Right ventricle myocardium inferior (tissue), 1 donor: ENCODE measurements at regions not wholly inside any gene's neighbourhood (a gene's known extent, or its start where the extent isn't known, plus 50 kb on each side); places are given as distances from the start of the nearest gene placed in this dataset.
A peak's percentile ranks its signal among the peaks of the same experiment; 100 is the strongest.

Experiments
- ATAC-seq: fragments of 200-7000 bp; cut with Tn5 transposase; one replicate; pipeline ENCODE4 v1.9.1; 2020; ENCODE audit warnings: mild to moderate bottlenecking, moderate library complexity
- DNase-seq: peaks from one replicate; pipeline ENCODE4 v3.0.0; 2021; ENCODE audit errors: missing footprints
- intact Hi-C: fragments of 100-400 bp; cut with DNase I; formaldehyde crosslinking; loops from one replicate; pipeline ENCODE4 v1.11.0; 2022
- donor health status: DM: no; HTN: yes; CAD: no; lungs with severe emphysema.

DNA sequence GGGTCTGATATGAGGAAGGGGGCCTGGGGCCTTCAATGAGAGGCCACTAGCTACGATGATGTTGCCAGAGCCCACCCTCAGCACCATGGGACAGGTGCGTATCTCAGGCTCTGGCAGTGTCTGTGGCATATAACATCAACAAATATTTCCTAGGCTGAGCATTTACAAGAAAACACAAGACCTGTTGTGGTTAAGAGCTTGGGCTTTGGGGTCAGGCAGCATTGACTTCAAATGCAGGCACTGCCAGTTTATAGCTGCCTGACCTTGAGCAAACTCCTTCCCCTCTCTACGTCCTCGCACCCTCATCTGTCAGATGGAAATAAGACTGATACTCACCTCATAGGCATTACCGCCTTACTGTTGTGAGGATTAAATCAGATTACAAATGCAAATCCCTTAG is 156.0 kb downstream of the KATNAL1 start:
- intact Hi-C loops: no loop called here

GRCh38 chr13:30149248-30149647 is 158.1 kb downstream of the KATNAL1 start:
- intact Hi-C loops: no loop called here
- ATAC-seq: no peak
- no peak for DNase-seq

More for the DNA sequence above, 156.0 kb downstream of the KATNAL1 start:
- no peak for ATAC-seq
- no peak for DNase-seq

DNA sequence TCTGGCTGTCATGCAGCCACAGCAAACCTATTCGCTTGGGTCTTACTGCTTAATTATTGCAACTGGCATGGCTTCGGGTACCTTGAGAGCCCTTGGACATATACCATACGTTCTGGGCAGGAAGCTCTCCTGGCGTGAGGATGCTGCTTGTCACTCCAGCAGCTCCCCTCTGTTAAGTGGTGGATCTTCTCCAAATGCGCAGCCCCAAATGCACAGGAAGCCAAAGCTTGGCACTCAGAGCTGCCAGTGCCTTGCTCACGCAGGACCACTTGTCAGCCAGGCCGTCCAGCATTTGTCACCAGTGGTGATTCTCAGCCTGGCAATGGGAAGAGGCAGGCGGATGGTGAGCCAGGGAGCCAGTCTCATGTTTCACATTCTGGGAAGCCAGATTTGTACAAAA is 158.6 kb downstream of the KATNAL1 start:
- DNase-seq (no peak), ATAC-seq (no peak)
- intact Hi-C loops: no loop called here

DNA sequence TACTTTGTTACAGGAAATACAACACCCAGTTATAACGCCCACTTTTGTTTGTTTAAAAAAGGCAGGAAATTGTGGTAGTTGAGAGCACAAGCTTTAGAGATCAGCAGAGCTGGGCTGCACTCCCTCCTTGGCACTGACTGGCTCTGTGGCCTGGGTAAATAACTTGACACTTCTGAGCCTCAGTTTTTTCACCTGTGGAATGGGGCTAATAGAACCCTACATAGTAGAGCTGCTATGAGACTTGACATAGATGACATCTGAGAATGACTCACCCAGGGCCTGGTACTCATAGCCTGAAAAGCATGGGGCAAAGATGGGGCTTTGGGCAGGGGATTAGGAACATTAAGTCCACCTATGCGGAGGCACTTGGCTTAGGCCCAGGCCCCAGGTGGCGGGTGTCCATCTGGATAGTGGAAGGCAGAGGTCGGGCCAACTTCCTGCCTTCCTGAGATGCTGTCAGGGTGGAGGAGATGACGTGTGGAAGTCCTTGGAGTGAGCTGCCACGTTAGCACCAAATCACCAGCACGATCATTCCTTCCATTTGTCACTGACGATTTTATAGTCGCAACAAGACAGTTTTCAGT is 159.1 kb downstream of the KATNAL1 start:
- peak; percentile 16 for ATAC-seq
- DNase-seq: no peak
- intact Hi-C loops: no loop called here

DNA sequence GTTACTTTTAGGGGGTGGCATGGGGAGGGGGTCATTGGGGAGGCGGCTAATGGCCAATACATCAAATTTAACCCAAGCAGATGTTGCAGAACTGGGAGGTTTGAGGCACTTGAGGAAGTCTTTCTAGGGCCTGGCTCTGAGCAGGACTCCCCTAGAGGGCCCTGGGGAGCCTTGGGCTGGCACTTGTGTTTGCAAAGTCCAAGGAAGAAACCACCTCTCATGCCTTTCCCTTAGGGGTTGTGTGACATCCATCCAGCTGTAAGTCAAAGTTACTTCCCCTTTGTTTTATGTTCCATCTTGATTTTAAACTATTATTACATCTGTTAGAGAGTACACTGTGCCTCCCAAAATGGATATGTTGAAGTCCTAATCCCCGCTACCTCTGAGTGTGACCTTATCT is 159.9 kb downstream of the KATNAL1 start:
- no peak for ATAC-seq
- no peak for DNase-seq
- intact Hi-C loops: no loop called here

DNA sequence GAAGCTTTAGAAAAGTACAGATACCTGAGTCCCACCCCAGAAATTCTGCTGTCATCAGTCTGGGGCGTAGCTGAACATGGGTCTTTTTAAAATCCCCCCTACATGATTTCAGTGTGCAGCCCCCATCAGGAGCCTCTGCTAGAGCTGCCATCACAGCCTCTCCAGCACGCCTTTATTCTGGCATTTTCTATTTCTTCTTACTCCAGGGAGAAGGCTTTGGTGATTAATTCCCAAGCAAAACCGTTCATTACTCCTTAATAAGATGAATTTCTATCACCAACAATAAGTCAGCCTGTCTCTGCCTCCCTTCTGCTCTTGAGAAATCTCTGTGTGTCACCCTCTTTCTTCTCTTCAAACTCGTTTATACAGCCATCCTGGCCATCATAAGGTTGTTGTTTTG is 160.3 kb downstream of the KATNAL1 start:
- intact Hi-C loops: no loop called here
- ATAC-seq: no peak
- no peak for DNase-seq

DNA sequence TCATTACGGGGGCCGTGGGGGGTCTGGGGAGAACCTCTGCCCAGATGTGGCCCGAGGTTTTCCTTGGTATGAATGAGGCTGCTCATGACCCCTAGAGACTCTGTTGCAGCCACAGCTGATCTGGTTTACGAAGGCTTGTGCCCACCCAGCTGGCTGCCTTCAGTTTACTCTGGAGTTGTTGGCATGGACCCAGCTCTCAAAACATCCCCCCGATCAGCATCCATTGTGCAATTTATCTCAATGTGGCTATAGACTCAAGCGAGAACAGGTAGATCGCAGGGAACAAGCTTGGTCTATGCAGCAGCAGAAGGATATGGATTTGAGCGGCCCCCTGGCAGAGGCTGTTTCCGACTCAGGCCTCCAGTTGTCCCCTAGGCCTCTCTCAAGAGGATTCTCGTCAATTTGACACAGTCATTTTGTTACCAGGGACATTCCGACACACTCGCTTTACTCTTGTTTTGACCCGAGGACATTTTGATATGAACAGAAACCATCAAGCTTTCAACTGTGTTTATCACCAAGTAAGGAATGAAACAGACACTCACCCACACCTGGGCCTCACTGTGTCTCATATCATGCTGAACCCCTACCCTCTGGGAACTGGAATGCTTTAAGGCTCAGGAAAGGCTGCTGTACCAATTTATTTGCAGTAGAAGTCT is 161.5 kb downstream of the KATNAL1 start:
- no peak for ATAC-seq
- no peak for DNase-seq

GRCh38 chr13:30143666-30144400 is 163.5 kb downstream of the KATNAL1 start:
- ATAC-seq: no peak
- intact Hi-C loops: no loop called here
- no peak for DNase-seq

More for the DNA sequence above, 161.5 kb downstream of the KATNAL1 start:
- intact Hi-C loops: no loop called here

DNA sequence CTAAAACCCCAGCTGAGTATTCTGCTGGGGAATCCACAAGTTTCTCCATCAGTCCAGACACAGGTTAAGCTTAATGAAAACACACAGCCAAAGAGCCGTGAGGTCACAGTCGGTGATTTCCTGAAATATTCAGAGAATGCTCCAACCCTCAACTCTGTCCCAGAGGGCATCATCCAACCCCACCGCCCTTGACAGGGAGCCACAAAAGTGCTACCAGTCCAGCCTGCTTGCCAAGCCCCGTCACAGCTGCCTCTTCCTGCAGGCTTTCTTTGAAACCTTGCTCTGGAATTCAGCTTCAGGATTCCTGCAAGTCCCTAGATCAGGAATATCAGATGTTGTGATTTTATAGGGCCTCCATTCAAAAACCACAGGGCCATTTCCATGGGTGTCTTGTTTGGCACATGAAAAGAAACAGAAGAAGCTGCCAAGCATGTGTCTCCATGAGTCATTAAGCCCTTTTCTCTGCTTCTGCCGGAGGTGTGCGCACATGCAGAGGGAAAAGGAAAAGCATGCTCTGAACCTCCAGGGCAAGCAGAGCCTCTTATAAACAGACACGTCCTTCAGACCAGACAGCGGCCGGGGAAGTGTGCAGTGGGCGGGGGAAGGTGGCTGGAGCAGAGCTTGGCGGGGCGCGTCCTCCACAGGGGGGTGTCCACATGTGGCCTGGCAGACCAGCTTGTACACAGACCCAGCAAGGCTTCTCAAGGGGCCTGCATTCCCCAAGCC is 164.7 kb downstream of the KATNAL1 start:
- ATAC-seq (no peak), DNase-seq (no peak)
- intact Hi-C loops: no loop called here

GRCh38 chr13:30141775-30142485 is 165.4 kb downstream of the KATNAL1 start:
- ATAC-seq: no peak

GRCh38 chr13:30140973-30141372 is 166.4 kb downstream of the KATNAL1 start:
- intact Hi-C loops: no loop called here
- ATAC-seq (no peak), DNase-seq (no peak)

More at GRCh38 chr13:30141775-30142485, 165.4 kb downstream of the KATNAL1 start:
- intact Hi-C loops: no loop called here
- no peak for DNase-seq

DNA sequence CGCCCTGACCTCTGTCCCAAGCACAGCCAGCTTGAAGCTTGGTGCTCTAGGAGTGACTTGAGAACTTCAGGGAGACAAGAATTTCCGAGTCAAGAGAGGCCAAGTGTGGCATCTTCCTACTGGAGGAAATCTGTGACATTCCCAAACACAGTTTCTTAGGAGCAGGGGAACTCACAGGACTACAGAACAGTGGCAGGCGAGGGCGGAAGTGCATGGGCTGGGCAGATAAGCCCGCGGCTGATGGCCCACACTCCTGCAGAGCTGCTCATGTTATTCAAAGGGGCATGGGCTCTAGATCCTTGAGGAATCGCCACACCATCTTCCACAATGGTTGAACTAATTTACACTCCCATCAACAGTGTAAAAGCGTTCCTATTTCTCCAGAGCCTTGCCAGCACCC is 168.8 kb downstream of the KATNAL1 start:
- DNase-seq (no peak), ATAC-seq (no peak)
- intact Hi-C loops: loop anchor here (10.0 kb wide), 2 partner anchors 436 to 906 kb away; no protein-coding TSS in a partner anchor

- intact Hi-C loops: loop anchor here (10.0 kb wide), 2 partner anchors 439 to 909 kb away; no protein-coding TSS in a partner anchor
- no peak for DNase-seq
- ATAC-seq: no peak
These were observed 171.5 kb downstream of the KATNAL1 start for GRCh38 chr13:30135868-30136267.

GRCh38 chr13:30135351-30135750 is 172.0 kb downstream of the KATNAL1 start:
- ATAC-seq (no peak), DNase-seq (no peak)
- intact Hi-C loops: loop anchor here (10.0 kb wide), 2 partner anchors 439 to 909 kb away; no protein-coding TSS in a partner anchor

DNA sequence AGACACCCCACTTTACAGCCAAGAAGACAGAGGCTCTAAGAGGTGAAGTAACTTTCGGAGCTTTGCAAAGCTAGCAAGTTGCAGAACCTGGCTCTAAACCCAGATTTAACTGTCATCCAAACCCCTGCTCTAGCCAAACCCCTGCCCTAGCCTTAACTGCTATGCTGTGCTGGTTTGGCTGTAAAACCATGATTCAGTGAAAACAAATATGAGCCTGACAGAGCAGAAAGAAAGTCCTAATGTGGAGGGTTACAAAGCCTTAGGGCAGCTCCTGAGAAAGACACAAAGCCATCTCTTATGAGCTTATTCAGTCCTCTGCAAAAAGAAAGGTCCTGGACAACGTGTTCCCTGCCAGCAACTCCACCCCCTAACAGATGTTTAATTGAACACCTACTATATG is 172.8 kb downstream of the KATNAL1 start:
- intact Hi-C loops: loop anchor here (5.0 to 10.0 kb wide), 4 partner anchors 328 to 910 kb away; no protein-coding TSS in a partner anchor
- ATAC-seq (no peak), DNase-seq (no peak)

DNA sequence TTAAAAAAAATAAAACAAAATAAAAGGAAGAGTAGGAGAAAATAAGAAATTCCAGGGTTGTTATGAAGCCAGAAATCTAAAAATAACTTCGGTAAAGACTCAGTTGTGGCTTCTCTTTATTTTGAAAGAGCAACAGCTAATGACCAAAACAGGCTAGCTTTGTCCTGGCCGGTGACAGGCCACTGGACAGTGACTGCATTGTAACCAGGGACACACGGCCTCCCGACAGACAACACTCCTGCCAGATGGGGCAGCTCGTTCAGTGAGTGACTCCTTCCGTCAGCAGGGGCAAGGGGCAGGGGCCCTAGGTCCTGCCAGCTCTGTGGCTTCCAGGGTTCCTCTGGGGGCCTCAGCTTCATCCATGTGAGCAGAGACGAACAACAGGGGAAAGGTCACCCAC is 173.4 kb downstream of the KATNAL1 start:
- ATAC-seq: no peak
- intact Hi-C loops: loop anchor here (5.0 to 10.0 kb wide), 4 partner anchors 328 to 911 kb away; no protein-coding TSS in a partner anchor
- no peak for DNase-seq

- ATAC-seq: no peak
- intact Hi-C loops: loop anchor here (5.0 to 10.0 kb wide), 4 partner anchors 329 to 911 kb away; no protein-coding TSS in a partner anchor
- no peak for DNase-seq
These were observed 173.8 kb downstream of the KATNAL1 start for GRCh38 chr13:30133554-30133912.
